DMS153 treated with DMSO at 0.1 percent for 48 hours (cell line): ENCODE measurements at regions not wholly inside any gene's neighbourhood (a gene's known extent, or its start where the extent isn't known, plus 50 kb on each side); places are given as distances from the start of the nearest gene placed in this dataset.
A peak's percentile ranks its signal among the peaks of the same experiment; 100 is the strongest.

Experiments
- DNase-seq: peaks from one replicate; lab custom pipeline; 2025; ENCODE audit not compliant: unreplicated experiment; lab: John Stamatoyannopoulos, UW

- DNase-seq, result no peak
Measured at GRCh38 chr9:85213650-85214607, 527.8 kb downstream of the AGTPBP1 start.

GRCh38 chr9:85212887-85213286, 528.9 kb downstream of the AGTPBP1 start:
- no peak for DNase-seq

GRCh38 chr9:85212209-85212608, 529.5 kb downstream of the AGTPBP1 start:
- DNase-seq, result no peak

GRCh38 chr9:85208666-85209065, 533.1 kb downstream of the AGTPBP1 start:
- no peak for DNase-seq

- DNase-seq, result no peak
Measured at GRCh38 chr9:85204176-85204575, 534.6 kb downstream of the NTRK2 start.

- DNase-seq, result no peak
Measured at GRCh38 chr9:85202596-85202995, 533.1 kb downstream of the NTRK2 start.

- DNase-seq, result no peak
Measured at GRCh38 chr9:85200726-85201404, 531.3 kb downstream of the NTRK2 start.

- no peak for DNase-seq
Measured at GRCh38 chr9:85199866-85200495, 530.5 kb downstream of the NTRK2 start.

GRCh38 chr9:85192750-85193149, 523.2 kb downstream of the NTRK2 start:
- no peak for DNase-seq

GRCh38 chr9:85186218-85186585, 516.7 kb downstream of the NTRK2 start:
- no peak for DNase-seq

- DNase-seq, result no peak
Measured at GRCh38 chr9:85185486-85186217, 516.1 kb downstream of the NTRK2 start.

GRCh38 chr9:85182383-85182782, 512.9 kb downstream of the NTRK2 start:
- no peak for DNase-seq

GRCh38 chr9:85178474-85178873, 508.9 kb downstream of the NTRK2 start:
- DNase-seq, result peak; percentile 94

GRCh38 chr9:85173967-85174366, 504.4 kb downstream of the NTRK2 start:
- DNase-seq, result no peak

- no peak for DNase-seq
Measured at GRCh38 chr9:85172001-85172978, 502.8 kb downstream of the NTRK2 start.

GRCh38 chr9:85171163-85171562, 501.6 kb downstream of the NTRK2 start:
- DNase-seq, result no peak

GRCh38 chr9:85168412-85168811, 498.9 kb downstream of the NTRK2 start:
- DNase-seq, result no peak

- no peak for DNase-seq
Measured at GRCh38 chr9:85167146-85167545, 497.6 kb downstream of the NTRK2 start.

GRCh38 chr9:85163825-85164224, 494.3 kb downstream of the NTRK2 start:
- no peak for DNase-seq

- no peak for DNase-seq
Measured at GRCh38 chr9:85163415-85163814, 493.9 kb downstream of the NTRK2 start.
